ENCODE measurements at regions not wholly inside any gene's neighbourhood (a gene's known extent, or its start where the extent isn't known, plus 50 kb on each side); places are given as distances from the start of the nearest gene placed in this dataset.

DNA sequence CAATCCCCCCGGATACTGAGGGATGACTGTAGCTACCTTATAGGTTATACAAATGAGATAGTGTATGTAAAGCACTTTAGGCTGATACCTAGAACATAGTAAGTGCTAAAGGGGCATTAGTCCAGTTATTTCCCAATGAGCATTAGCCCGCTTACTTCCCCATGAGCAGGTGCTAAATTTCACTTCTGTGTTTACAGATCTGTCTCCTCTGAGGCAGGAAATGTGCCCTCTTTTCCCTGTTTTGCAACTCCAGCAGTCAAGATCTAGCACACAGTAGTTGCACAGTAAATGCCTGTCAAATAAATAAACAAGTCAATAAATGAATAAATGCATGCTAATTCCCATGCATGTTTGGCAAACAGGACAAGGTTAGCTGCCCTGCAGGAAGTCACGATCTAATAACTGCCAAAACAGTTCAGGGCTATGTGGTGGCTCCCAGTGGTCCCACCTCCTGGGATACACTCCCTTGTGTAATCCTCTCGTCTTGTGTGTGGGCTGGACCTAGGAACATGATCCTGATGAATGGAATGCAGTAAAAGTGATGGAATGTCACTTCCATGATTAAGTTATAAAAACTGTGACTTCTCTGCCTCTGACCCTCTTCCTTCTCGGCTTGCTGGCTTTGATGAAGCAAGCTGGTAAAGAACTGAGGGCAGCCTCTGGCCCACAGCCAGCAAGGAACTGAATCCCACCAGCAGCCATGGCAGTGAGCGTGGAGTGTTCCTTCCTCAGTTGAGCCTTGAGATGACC, 459.0 kb downstream of the SOX6 start:
- no peak overlapping the region for H4K91ac ChIP-seq (ENCODE audit: low read depth, low read length, poor library complexity)
- no peak overlapping the region for H2BK15ac ChIP-seq (ENCODE audit: low read length)
- no CpG with 5 or more reads among the region's 6 CpGs for WGBS, 2 donors (ENCODE audit: extremely low coverage in 2 of 2, insufficient read length in 2 of 2, insufficient replicate concordance in 1 of 2)
- H3K27ac ChIP-seq (replicated peaks; ENCODE audit: low read length) = no peak overlapping the region
- H2BK5ac ChIP-seq (ENCODE audit: low read length) = no peak overlapping the region
- peaks cover 0 to 4% (median 0%) of the 10 kb centered on the region in 3 experiments for H3K27me3 ChIP-seq (ENCODE audit: control insufficient read depth in 3 of 3, insufficient read depth in 3 of 3, low read depth in 1 of 3, low read length in 3 of 3)
- peaks cover 0 to 6% of the 10 kb centered on the region in 2 donors for H3K4me1 ChIP-seq (ENCODE audit: control insufficient read depth in 2 of 2, insufficient read depth in 1 of 2, low read depth in 1 of 2, low read length in 2 of 2)
- no peak overlapping the region for H4K8ac ChIP-seq (ENCODE audit: low read depth, low read length)
- H3K14ac ChIP-seq (ENCODE audit: low read length) = no peak overlapping the region
- H2BK120ac ChIP-seq (ENCODE audit: low read depth, low read length) = no peak overlapping the region
- no peak overlapping the region for H3K4me2 ChIP-seq (ENCODE audit: insufficient read depth, low read length, poor library complexity, severe bottlenecking)
- H3K18ac ChIP-seq (ENCODE audit: low read length) = peak overlapping the region; percentile 48
- no peak overlapping the region for H2BK12ac ChIP-seq (ENCODE audit: low read length)
- no peak overlapping the region for H3K4me3 ChIP-seq (ENCODE audit: low read length in 2 of 2)
- DNase-seq (ENCODE audit: low spot score) = no peak
- no peaks in the 10 kb centered on the region for H3K9me3 ChIP-seq (replicated peaks in 1 of 2; ENCODE audit: control insufficient read depth in 2 of 2, insufficient read depth in 1 of 2, low read depth in 1 of 2, low read length in 2 of 2)
- no peak overlapping the region for H3K23ac ChIP-seq (ENCODE audit: low read depth, low read length, poor library complexity)
- no peak overlapping the region for H3K4ac ChIP-seq (ENCODE audit: low read length)
- H3K36me3 ChIP-seq (replicated peaks in 1 of 2; ENCODE audit: control insufficient read depth in 2 of 2, insufficient read depth in 2 of 2, low read length in 2 of 2) = no peaks in the 10 kb centered on the region
- H3K79me1 ChIP-seq (ENCODE audit: low read depth, low read length) = no peaks in the 10 kb centered on the region
- no peak overlapping the region for H2AFZ ChIP-seq (ENCODE audit: low read length)
- H3K9ac ChIP-seq (ENCODE audit: low read depth, low read length, poor library complexity) = no peak overlapping the region
- no peak overlapping the region for H2AK5ac ChIP-seq (ENCODE audit: low read depth, low read length)

DNA sequence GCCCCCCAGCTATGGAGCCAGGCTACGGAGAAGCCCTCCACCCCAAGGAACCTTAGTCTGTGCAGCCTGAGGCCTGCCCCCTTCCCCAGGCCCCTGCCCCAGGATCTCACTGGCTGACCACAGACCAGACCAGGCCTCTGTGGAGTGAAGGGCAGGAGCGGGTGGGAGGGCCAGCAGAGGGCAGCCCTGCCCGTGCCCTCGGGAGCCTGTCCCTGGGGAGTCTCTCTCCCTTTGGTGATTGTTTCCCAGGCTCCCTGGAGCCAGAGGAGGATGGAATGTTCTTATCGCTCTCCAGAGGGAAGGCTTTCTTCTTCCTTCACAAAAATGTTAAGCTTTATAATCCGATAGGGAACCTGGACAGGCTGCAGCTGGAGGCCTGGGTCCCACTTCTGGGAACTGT, 455.3 kb downstream of the SOX6 start:
- Histone ChIP-seq H2AFZ (ENCODE audit: low read length) (no peak overlapping the region), H2AK5ac (ENCODE audit: low read depth, low read length) (no peak overlapping the region), H3K27ac (replicated peaks; ENCODE audit: low read length) (no peak overlapping the region), H3K4me3 (ENCODE audit: low read length in 2 of 2) (no peak overlapping the region), H2BK15ac (ENCODE audit: low read length) (no peak overlapping the region), H3K36me3 (replicated peaks in 1 of 2; ENCODE audit: control insufficient read depth in 2 of 2, insufficient read depth in 2 of 2, low read length in 2 of 2) (no peaks in the 10 kb centered on the region), H3K4ac (ENCODE audit: low read length) (no peak overlapping the region), H2BK12ac (ENCODE audit: low read length) (no peak overlapping the region), H3K79me1 (ENCODE audit: low read depth, low read length) (no peaks in the 10 kb centered on the region), H3K18ac (ENCODE audit: low read length) (peak overlapping the region; percentile 83), H2BK120ac (ENCODE audit: low read depth, low read length) (peak overlapping the region; percentile 29), H3K4me2 (ENCODE audit: insufficient read depth, low read length, poor library complexity, severe bottlenecking) (no peak overlapping the region), H3K9me3 (replicated peaks in 1 of 2; ENCODE audit: control insufficient read depth in 2 of 2, insufficient read depth in 1 of 2, low read depth in 1 of 2, low read length in 2 of 2) (no peaks in the 10 kb centered on the region), H3K14ac (ENCODE audit: low read length) (no peak overlapping the region), H3K23ac (ENCODE audit: low read depth, low read length, poor library complexity) (no peak overlapping the region), H4K8ac (ENCODE audit: low read depth, low read length) (no peak overlapping the region), H4K91ac (ENCODE audit: low read depth, low read length, poor library complexity) (no peak overlapping the region), H3K9ac (ENCODE audit: low read depth, low read length, poor library complexity) (no peak overlapping the region), H3K27me3 (ENCODE audit: control insufficient read depth in 3 of 3, insufficient read depth in 3 of 3, low read depth in 1 of 3, low read length in 3 of 3) (peaks cover 0 to 4% (median 0%) of the 10 kb centered on the region in 3 experiments), H2BK5ac (ENCODE audit: low read length) (peak overlapping the region; percentile 62), H3K4me1 (ENCODE audit: control insufficient read depth in 2 of 2, insufficient read depth in 1 of 2, low read depth in 1 of 2, low read length in 2 of 2) (peaks cover 0 to 8% of the 10 kb centered on the region in 2 donors)
- no CpG with 5 or more reads among the region's 6 CpGs for WGBS, 2 donors (ENCODE audit: extremely low coverage in 2 of 2, insufficient read length in 2 of 2, insufficient replicate concordance in 1 of 2)
- no peak for DNase-seq (ENCODE audit: low spot score)

DNA sequence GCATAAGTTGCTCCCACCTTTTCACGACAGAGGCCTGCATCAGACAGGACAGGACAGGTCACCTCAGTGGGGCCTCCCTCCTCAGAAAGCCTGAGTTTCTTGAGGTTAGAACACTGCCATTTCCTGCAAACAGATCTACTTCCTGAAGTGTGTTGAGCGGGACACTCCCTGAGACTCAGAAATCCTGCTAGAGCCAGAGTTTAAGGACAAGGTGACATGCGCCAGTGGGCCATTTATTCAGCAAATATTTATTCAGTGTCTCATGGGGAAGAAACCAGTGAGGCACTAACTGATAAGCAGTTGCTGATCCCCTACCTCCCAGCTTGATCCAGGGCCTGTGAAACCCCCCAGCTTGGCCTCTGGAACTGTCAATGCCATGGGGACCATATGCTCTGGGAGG, 454.6 kb downstream of the SOX6 start:
- Histone ChIP-seq H3K27ac (replicated peaks; ENCODE audit: low read length) (no peak overlapping the region), H3K18ac (ENCODE audit: low read length) (peak overlapping the region; percentile 83), H3K79me1 (ENCODE audit: low read depth, low read length) (peaks cover under 1% of the 10 kb centered on the region), H3K27me3 (ENCODE audit: control insufficient read depth in 3 of 3, insufficient read depth in 3 of 3, low read depth in 1 of 3, low read length in 3 of 3) (peaks cover 0 to 2% (median 0%) of the 10 kb centered on the region in 3 experiments), H3K4me1 (ENCODE audit: control insufficient read depth in 2 of 2, insufficient read depth in 1 of 2, low read depth in 1 of 2, low read length in 2 of 2) (peaks cover 0 to 8% of the 10 kb centered on the region in 2 donors), H4K8ac (ENCODE audit: low read depth, low read length) (no peak overlapping the region), H4K91ac (ENCODE audit: low read depth, low read length, poor library complexity) (no peak overlapping the region), H2BK5ac (ENCODE audit: low read length) (no peak overlapping the region), H3K4me3 (ENCODE audit: low read length in 2 of 2) (no peak overlapping the region), H3K23ac (ENCODE audit: low read depth, low read length, poor library complexity) (no peak overlapping the region), H2BK15ac (ENCODE audit: low read length) (peak overlapping the region; percentile 49), H3K9ac (ENCODE audit: low read depth, low read length, poor library complexity) (no peak overlapping the region), H3K36me3 (replicated peaks in 1 of 2; ENCODE audit: control insufficient read depth in 2 of 2, insufficient read depth in 2 of 2, low read length in 2 of 2) (no peaks in the 10 kb centered on the region), H3K4me2 (ENCODE audit: insufficient read depth, low read length, poor library complexity, severe bottlenecking) (no peak overlapping the region), H3K9me3 (replicated peaks in 1 of 2; ENCODE audit: control insufficient read depth in 2 of 2, insufficient read depth in 1 of 2, low read depth in 1 of 2, low read length in 2 of 2) (peaks cover 0 to 1% of the 10 kb centered on the region in 2 donors), H3K4ac (ENCODE audit: low read length) (peak overlapping the region; percentile 1), H2AFZ (ENCODE audit: low read length) (no peak overlapping the region), H3K14ac (ENCODE audit: low read length) (no peak overlapping the region), H2AK5ac (ENCODE audit: low read depth, low read length) (peak overlapping the region; percentile 5), H2BK12ac (ENCODE audit: low read length) (no peak overlapping the region), H2BK120ac (ENCODE audit: low read depth, low read length) (peak overlapping the region; percentile 29)
- WGBS, 2 donors (ENCODE audit: extremely low coverage in 2 of 2, insufficient read length in 2 of 2, insufficient replicate concordance in 1 of 2) = no CpG with 5 or more reads among the region's 3 CpGs
- DNase-seq (ENCODE audit: low spot score) = no peak

DNA sequence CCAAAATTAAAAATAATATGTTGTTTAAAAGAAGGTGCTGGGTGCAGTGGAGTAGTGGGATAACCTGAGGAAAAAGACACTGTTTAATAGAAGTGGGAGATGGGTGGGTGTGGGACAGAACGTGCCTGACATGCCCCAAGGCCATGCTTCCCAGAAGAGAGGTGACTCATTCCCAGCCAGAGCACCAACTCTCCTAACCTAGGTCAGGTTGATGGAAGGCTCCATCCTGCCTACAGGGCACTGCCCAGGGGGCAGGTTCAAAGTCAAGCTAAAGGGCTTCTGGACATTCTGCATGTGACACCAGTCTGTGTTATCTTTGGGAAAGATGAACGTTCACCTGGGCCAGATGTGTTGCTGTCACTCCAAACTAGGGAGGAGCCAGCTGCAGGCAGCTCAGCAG, 453.1 kb downstream of the SOX6 start:
- no peak overlapping the region for H3K9ac ChIP-seq (ENCODE audit: low read depth, low read length, poor library complexity)
- H2BK120ac ChIP-seq (ENCODE audit: low read depth, low read length) = no peak overlapping the region
- DNase-seq (ENCODE audit: low spot score) = no peak
- peak overlapping the region; percentile 1 for H2BK15ac ChIP-seq (ENCODE audit: low read length)
- H3K27ac ChIP-seq (replicated peaks; ENCODE audit: low read length) = no peak overlapping the region
- no peak overlapping the region for H2AFZ ChIP-seq (ENCODE audit: low read length)
- H3K9me3 ChIP-seq (replicated peaks in 1 of 2; ENCODE audit: control insufficient read depth in 2 of 2, insufficient read depth in 1 of 2, low read depth in 1 of 2, low read length in 2 of 2) = peaks cover 0 to 5% of the 10 kb centered on the region in 2 donors
- H3K4me2 ChIP-seq (ENCODE audit: insufficient read depth, low read length, poor library complexity, severe bottlenecking) = no peak overlapping the region
- no CpG with 5 or more reads among the region's 2 CpGs for WGBS, 2 donors (ENCODE audit: extremely low coverage in 2 of 2, insufficient read length in 2 of 2, insufficient replicate concordance in 1 of 2)
- H2BK12ac ChIP-seq (ENCODE audit: low read length) = no peak overlapping the region
- H3K18ac ChIP-seq (ENCODE audit: low read length) = no peak overlapping the region
- H4K8ac ChIP-seq (ENCODE audit: low read depth, low read length) = no peak overlapping the region
- no peak overlapping the region for H3K23ac ChIP-seq (ENCODE audit: low read depth, low read length, poor library complexity)
- peaks cover 0 to 6% of the 10 kb centered on the region in 2 donors for H3K4me1 ChIP-seq (ENCODE audit: control insufficient read depth in 2 of 2, insufficient read depth in 1 of 2, low read depth in 1 of 2, low read length in 2 of 2)
- no peak overlapping the region for H3K14ac ChIP-seq (ENCODE audit: low read length)
- H3K27me3 ChIP-seq (ENCODE audit: control insufficient read depth in 3 of 3, insufficient read depth in 3 of 3, low read depth in 1 of 3, low read length in 3 of 3) = peaks cover 0 to 2% (median 1%) of the 10 kb centered on the region in 3 experiments
- H2BK5ac ChIP-seq (ENCODE audit: low read length) = no peak overlapping the region
- H3K4me3 ChIP-seq (ENCODE audit: low read length in 2 of 2) = no peak overlapping the region
- H3K36me3 ChIP-seq (replicated peaks in 1 of 2; ENCODE audit: control insufficient read depth in 2 of 2, insufficient read depth in 2 of 2, low read length in 2 of 2) = no peaks in the 10 kb centered on the region
- H3K79me1 ChIP-seq (ENCODE audit: low read depth, low read length) = peaks cover 3% of the 10 kb centered on the region
- no peak overlapping the region for H3K4ac ChIP-seq (ENCODE audit: low read length)
- no peak overlapping the region for H2AK5ac ChIP-seq (ENCODE audit: low read depth, low read length)
- no peak overlapping the region for H4K91ac ChIP-seq (ENCODE audit: low read depth, low read length, poor library complexity)

Measured in neuronal stem cell (in vitro differentiated cells).